AG04450 (cell line): ENCODE measurements at regions not wholly inside any gene's neighbourhood (a gene's known extent, or its start where the extent isn't known, plus 50 kb on each side); places are given as distances from the start of the nearest gene placed in this dataset.

Experiments used
- CTCF ChIA-PET: fragments of 300-600, 350-600 bp; formaldehyde crosslinking; extraction: SDS; loops from one replicate; lab custom pipeline; 2022; ENCODE audit warnings: antibody characterized with exemption, inconsistent platforms; lab: Charles Lee
- POLR2A ChIA-PET: fragments of 350-600 bp; formaldehyde crosslinking; extraction: SDS; loops from one replicate; lab custom pipeline; 2021; ENCODE audit warnings: antibody characterized with exemption, inconsistent platforms; lab: Yijun Ruan, JAX
- DNase-seq: peaks from one replicate; pipeline ENCODE4 v3.0.0-alpha.2; 2011; ENCODE audit warnings: low read depth, low spot score
- H3K27ac ChIP-seq: one replicate; pipeline ENCODE4 v1.5.1; 2012; ENCODE audit warnings: low read depth, low read length, control low read depth
- H3K27me3 ChIP-seq: one replicate; pipeline ENCODE4 v1.6.0; 2012; ENCODE audit warnings: low read length; ENCODE audit not compliant: control insufficient read depth, insufficient read depth
- H3K4me3 ChIP-seq: 2 replicates; pipeline ENCODE4 v1.5.1; 2011; ENCODE audit warnings: mild to moderate bottlenecking, low read depth, low read length, control low read depth
- H3K9me3 ChIP-seq: 2 replicates; pipeline ENCODE4 v1.5.1; 2012; ENCODE audit warnings: low read length; ENCODE audit not compliant: control insufficient read depth, insufficient read depth
- CTCF ChIP-seq: IDR thresholded peaks from 2 replicates; pipeline ENCODE4 v1.5.1; 2011; ENCODE audit warnings: low read depth, low read length, control low read depth, inconsistent platforms

GRCh38 chr18:45151645-45152044 is 463.6 kb upstream of the SLC14A2 start:
- no peak overlapping the region for H3K4me3 ChIP-seq
- TF ChIP-seq CTCF: no peak
- no peaks in the 10 kb centered on the region for H3K27me3 ChIP-seq
- POLR2A ChIA-PET: no interaction called here
- CTCF ChIA-PET: no interaction called here
- DNase-seq: no peak
- H3K9me3 ChIP-seq: no peaks in the 10 kb centered on the region
- H3K27ac ChIP-seq: no peak overlapping the region

GRCh38 chr18:45155526-45155925 is 459.8 kb upstream of the SLC14A2 start:
- CTCF ChIA-PET: no interaction called here
- POLR2A ChIA-PET: no interaction called here
- DNase-seq: no peak

GRCh38 chr18:45156946-45157345 is 458.3 kb upstream of the SLC14A2 start:
- ChIA-PET CTCF (no interaction called here), POLR2A (no interaction called here)
- Histone ChIP-seq H3K27me3 (no peaks in the 10 kb centered on the region), H3K27ac (no peak overlapping the region), H3K4me3 (no peak overlapping the region), H3K9me3 (no peaks in the 10 kb centered on the region)
- DNase-seq: no peak
- TF ChIP-seq CTCF: no peak

More at GRCh38 chr18:45155526-45155925, 459.8 kb upstream of the SLC14A2 start:
- Histone ChIP-seq H3K9me3 (no peaks in the 10 kb centered on the region), H3K27ac (no peak overlapping the region), H3K4me3 (no peak overlapping the region), H3K27me3 (no peaks in the 10 kb centered on the region)
- TF ChIP-seq CTCF: no peak

- CTCF ChIA-PET: no interaction called here
- TF ChIP-seq CTCF: no peak
- no peak overlapping the region for H3K27ac ChIP-seq
- no peak overlapping the region for H3K4me3 ChIP-seq
- H3K27me3 ChIP-seq: no peaks in the 10 kb centered on the region
- DNase-seq: no peak
- POLR2A ChIA-PET: no interaction called here
- no peaks in the 10 kb centered on the region for H3K9me3 ChIP-seq
Measured at GRCh38 chr18:45157576-45157975, 457.7 kb upstream of the SLC14A2 start.

- no peaks in the 10 kb centered on the region for H3K9me3 ChIP-seq
- POLR2A ChIA-PET: no interaction called here
Measured at GRCh38 chr18:45161850-45162249, 453.4 kb upstream of the SLC14A2 start.

More at GRCh38 chr18:45161850-45162249, 453.4 kb upstream of the SLC14A2 start:
- H3K27me3 ChIP-seq: no peaks in the 10 kb centered on the region
- H3K27ac ChIP-seq: no peak overlapping the region
- no peak for DNase-seq
- CTCF ChIA-PET: no interaction called here
- no peak for TF ChIP-seq CTCF
- H3K4me3 ChIP-seq: no peak overlapping the region
